Neural cell (in vitro differentiated cells): ENCODE measurements at regions not wholly inside any gene's neighbourhood (a gene's known extent, or its start where the extent isn't known, plus 50 kb on each side); places are given as distances from the start of the nearest gene placed in this dataset.

Experiments used
- CTCF ChIP-seq: fragments of 450-650 bp; IDR thresholded peaks from 2 replicates; pipeline ENCODE4 v1.5.1; 2014; ENCODE audit warnings: antibody characterized with exemption, mild to moderate bottlenecking, moderate library complexity; ENCODE audit not compliant: poor library complexity, severe bottlenecking
- EP300 ChIP-seq: fragments of 450-650 bp; conservative IDR thresholded peaks from 2 replicates; pipeline ENCODE4 v1.6.1; 2014; ENCODE audit warnings: antibody characterized with exemption, mild to moderate bottlenecking, moderate library complexity; ENCODE audit not compliant: poor library complexity, severe bottlenecking
- EZH2 ChIP-seq: fragments of 200-600, 300-800 bp; shearing (Covaris generic), sonication (generic); IDR thresholded peaks from 2 replicates; pipeline ENCODE4 v1.6.1; 2014; ENCODE audit warnings: antibody characterized with exemption, low read length, borderline replicate concordance, mild to moderate bottlenecking; ENCODE audit not compliant: insufficient read depth, poor library complexity, severe bottlenecking
- MXI1 ChIP-seq: fragments of 450-650 bp; conservative IDR thresholded peaks from 2 replicates; pipeline ENCODE4 v1.6.1; 2014; ENCODE audit warnings: antibody characterized with exemption, mild to moderate bottlenecking; ENCODE audit not compliant: poor library complexity, severe bottlenecking
- POLR2AphosphoS5 ChIP-seq: IDR thresholded peaks from 2 replicates; pipeline ENCODE4 v1.6.1; 2012
- RAD21 ChIP-seq: fragments of 450-650 bp; conservative IDR thresholded peaks from 2 replicates; pipeline ENCODE4 v1.6.1; 2014; ENCODE audit warnings: antibody characterized with exemption, mild to moderate bottlenecking, moderate library complexity
- REST ChIP-seq: IDR thresholded peaks from 2 replicates; pipeline ENCODE4 v1.6.1; 2012; ENCODE audit warnings: borderline replicate concordance
- SMC3 ChIP-seq: fragments of 450-650 bp; conservative IDR thresholded peaks from 2 replicates; pipeline ENCODE4 v1.6.1; 2014; ENCODE audit warnings: antibody characterized with exemption, mild to moderate bottlenecking, moderate library complexity; ENCODE audit not compliant: poor library complexity
- TAF1 ChIP-seq: IDR thresholded peaks from 2 replicates; pipeline ENCODE4 v1.6.1; 2012; ENCODE audit warnings: low read depth

DNA sequence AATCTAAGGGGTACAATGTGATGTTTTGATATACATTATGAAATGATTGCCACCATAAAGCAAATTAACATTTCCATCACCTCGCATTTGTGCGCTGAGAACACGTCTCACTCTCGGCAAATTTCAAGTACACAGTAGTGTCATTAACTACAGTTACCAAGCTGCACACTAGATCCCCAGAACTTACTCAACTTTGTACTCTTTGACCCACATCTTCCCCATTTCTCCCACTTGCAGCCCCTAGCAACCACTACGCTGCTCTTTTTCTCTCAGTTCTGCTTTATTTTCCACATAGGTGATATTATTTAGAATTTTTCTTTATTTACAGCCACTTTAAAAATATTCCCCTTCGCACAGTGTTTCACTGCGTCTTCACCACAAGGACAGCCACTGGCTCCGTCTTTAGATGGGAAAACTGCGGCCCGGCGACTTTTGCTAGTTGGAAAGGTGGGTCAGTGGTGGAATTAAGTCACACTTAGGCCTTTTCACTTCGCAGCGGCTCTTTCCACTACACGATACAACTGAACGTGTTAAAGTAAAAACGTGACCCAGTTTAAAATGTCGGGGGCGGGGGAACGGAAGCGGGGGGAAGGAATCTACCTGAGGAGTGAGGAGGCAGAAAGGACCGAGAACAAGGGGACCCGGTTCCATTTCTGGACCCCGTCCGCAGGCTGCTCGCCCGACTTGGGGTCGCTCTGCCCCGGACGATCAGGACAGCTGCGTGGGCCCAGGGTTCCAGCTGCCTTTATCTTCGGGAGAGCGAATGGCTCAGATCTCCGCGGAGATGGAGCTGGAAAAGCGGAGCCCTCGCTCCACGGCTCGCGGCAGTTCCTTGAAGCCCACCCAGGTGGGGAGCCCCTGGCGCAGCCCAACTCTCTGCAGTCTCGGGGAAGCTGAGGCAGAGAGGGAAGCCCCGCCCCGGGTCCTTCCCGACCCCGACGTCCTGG, 486.1 kb downstream of the UQCRFS1 start:
- TF ChIP-seq REST, result no peak
- TF ChIP-seq CTCF, result no peak
- no peak for TF ChIP-seq EP300
- no peak for TF ChIP-seq MXI1
- TF ChIP-seq RAD21, result no peak
- TF ChIP-seq TAF1, result no peak
- no peak for TF ChIP-seq EZH2
- no peak for TF ChIP-seq POLR2AphosphoS5
- TF ChIP-seq SMC3, result no peak
